Sigmoid colon (tissue), 6 donors: ENCODE measurements at regions not wholly inside any gene's neighbourhood (a gene's known extent, or its start where the extent isn't known, plus 50 kb on each side); places are given as distances from the start of the nearest gene placed in this dataset.

ENCODE experiments used
- DNase-seq: peaks from one replicate; pipeline ENCODE4 v3.0.0-alpha.2; 2019
- H3K27ac ChIP-seq, 4 donors: fragments of 200-600 bp; sonication (generic); one replicate each; pipeline ENCODE4 v1.5.1; 2016 to 2019; ENCODE audit warnings: mild to moderate bottlenecking in 1 of 4
- H3K27me3 ChIP-seq, 3 donors: fragments of 200-600 bp; sonication (generic); one replicate each; pipeline ENCODE4 v1.5.1; 2019; ENCODE audit warnings: mild to moderate bottlenecking in 1 of 3
- H3K36me3 ChIP-seq, 4 donors: fragments of 200-600 bp; sonication (generic); one replicate each; pipeline ENCODE4 v1.5.1; 2016 to 2019
- H3K4me1 ChIP-seq, 4 donors: fragments of 200-600 bp; sonication (generic); one replicate each; pipeline ENCODE4 v1.5.1; 2017 to 2019
- H3K4me3 ChIP-seq, 4 donors: fragments of 200-600 bp; sonication (generic); one replicate each; pipeline ENCODE4 v1.5.1; 2017 to 2019; ENCODE audit warnings: mild to moderate bottlenecking in 2 of 4, moderate library complexity in 1 of 4
- H3K9me3 ChIP-seq, 4 donors: fragments of 200-600 bp in 3 of 4; sonication (generic) in 3 of 4; one replicate each; pipeline versions ENCODE4 v1.5.1 to v1.6.1; 2013 to 2019
- EP300 ChIP-seq, 4 donors: sonication (generic); formaldehyde crosslinking; IDR thresholded peaks; one replicate each; pipeline ENCODE4 v1.6.1; 2017; ENCODE audit warnings: antibody characterized with exemption in 4 of 4
- POLR2A ChIP-seq, 2 donors: fragments of 450-650 bp; IDR thresholded peaks; one replicate each; pipeline ENCODE4 v1.6.1; 2016; ENCODE audit warnings: antibody characterized with exemption in 2 of 2, mild to moderate bottlenecking in 2 of 2, moderate library complexity in 2 of 2
- POLR2AphosphoS5 ChIP-seq, 4 donors: sonication (generic); formaldehyde crosslinking; IDR thresholded peaks; one replicate each; pipeline ENCODE4 v1.6.1; 2017; ENCODE audit warnings: antibody characterized with exemption in 4 of 4
- WGBS, 2 donors: extraction: QIAGEN DNeasy Blood & Tissue Kit; methylation state at CpG; one replicate each; pipeline ENCODE4 v1.1.7; 2013; 5-methylcytosine and 5-hydroxymethylcytosine counted together
- intact Hi-C: fragments of 100-400 bp; cut with DNase I; formaldehyde crosslinking; loops from one replicate; pipeline ENCODE4 v1.15.1; 2023
- TF ChIP-seq, protein P1 (sequence below), 4 experiments: fragments of 450-650 bp in 3 of 4; fragments of 200-600 bp in 1 of 4; IDR thresholded peaks; one replicate each; pipeline ENCODE4 v1.5.1; 2016 to 2019; ENCODE audit warnings: antibody characterized with exemption in 4 of 4, mild to moderate bottlenecking in 3 of 4, moderate library complexity in 2 of 4
- donor health status: healthy with polysubstance abuse.
- donor health status: healthy.

GRCh38 chr3:162034368-162034767 lies 537.8 kb downstream of the OTOL1 start:
- 78 to 85% methylated on average over 2 of the region's 2 CpGs for WGBS, 2 donors
- intact Hi-C loops, result no loop called here
- H3K27me3 ChIP-seq, result no peaks in the 10 kb centered on the region
- H3K27ac ChIP-seq, result no peak overlapping the region
- no peak overlapping the region for H3K4me3 ChIP-seq
- no peaks in the 10 kb centered on the region for H3K36me3 ChIP-seq
- H3K4me1 ChIP-seq, result no peaks in the 10 kb centered on the region
- TF ChIP-seq POLR2A (IDR thresholded peaks at IDR 0.05) (no peak), EP300 (IDR thresholded peaks at IDR 0.05) (no peak), POLR2AphosphoS5 (IDR thresholded peaks at IDR 0.05) (no peak)
- TF ChIP-seq, protein P1, sequence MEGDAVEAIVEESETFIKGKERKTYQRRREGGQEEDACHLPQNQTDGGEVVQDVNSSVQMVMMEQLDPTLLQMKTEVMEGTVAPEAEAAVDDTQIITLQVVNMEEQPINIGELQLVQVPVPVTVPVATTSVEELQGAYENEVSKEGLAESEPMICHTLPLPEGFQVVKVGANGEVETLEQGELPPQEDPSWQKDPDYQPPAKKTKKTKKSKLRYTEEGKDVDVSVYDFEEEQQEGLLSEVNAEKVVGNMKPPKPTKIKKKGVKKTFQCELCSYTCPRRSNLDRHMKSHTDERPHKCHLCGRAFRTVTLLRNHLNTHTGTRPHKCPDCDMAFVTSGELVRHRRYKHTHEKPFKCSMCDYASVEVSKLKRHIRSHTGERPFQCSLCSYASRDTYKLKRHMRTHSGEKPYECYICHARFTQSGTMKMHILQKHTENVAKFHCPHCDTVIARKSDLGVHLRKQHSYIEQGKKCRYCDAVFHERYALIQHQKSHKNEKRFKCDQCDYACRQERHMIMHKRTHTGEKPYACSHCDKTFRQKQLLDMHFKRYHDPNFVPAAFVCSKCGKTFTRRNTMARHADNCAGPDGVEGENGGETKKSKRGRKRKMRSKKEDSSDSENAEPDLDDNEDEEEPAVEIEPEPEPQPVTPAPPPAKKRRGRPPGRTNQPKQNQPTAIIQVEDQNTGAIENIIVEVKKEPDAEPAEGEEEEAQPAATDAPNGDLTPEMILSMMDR (IDR thresholded peaks at IDR 0.05), result no peak
- no peaks in the 10 kb centered on the region for H3K9me3 ChIP-seq
- DNase-seq, result no peak

- intact Hi-C loops, result no loop called here
- no peaks in the 10 kb centered on the region for H3K36me3 ChIP-seq
- WGBS, 2 donors, result 58 to 85% methylated on average over 1 of the region's 1 CpG
- H3K27me3 ChIP-seq, result no peaks in the 10 kb centered on the region
- TF ChIP-seq POLR2AphosphoS5 (IDR thresholded peaks at IDR 0.05) (no peak), POLR2A (IDR thresholded peaks at IDR 0.05) (no peak), EP300 (IDR thresholded peaks at IDR 0.05) (no peak)
- TF ChIP-seq, protein P1 (IDR thresholded peaks at IDR 0.05), result no peak
- DNase-seq, result no peak
- no peak overlapping the region for H3K27ac ChIP-seq
- H3K4me3 ChIP-seq, result no peak overlapping the region
- H3K9me3 ChIP-seq, result no peaks in the 10 kb centered on the region
- H3K4me1 ChIP-seq, result no peaks in the 10 kb centered on the region
Measured at GRCh38 chr3:162041622-162042021, 545.0 kb downstream of the OTOL1 start.

GRCh38 chr3:162052636-162053035 lies 556.0 kb downstream of the OTOL1 start:
- Histone ChIP-seq H3K27me3 (no peaks in the 10 kb centered on the region), H3K4me1 (no peaks in the 10 kb centered on the region), H3K27ac (no peak overlapping the region), H3K9me3 (no peaks in the 10 kb centered on the region), H3K36me3 (no peaks in the 10 kb centered on the region), H3K4me3 (no peak overlapping the region)
- no peak for DNase-seq
- TF ChIP-seq POLR2A (IDR thresholded peaks at IDR 0.05), result no peak
- no peak for TF ChIP-seq POLR2AphosphoS5 (IDR thresholded peaks at IDR 0.05)
- no peak for TF ChIP-seq EP300 (IDR thresholded peaks at IDR 0.05)
- TF ChIP-seq, protein P1 (IDR thresholded peaks at IDR 0.05), result no peak
- intact Hi-C loops, result no loop called here

- Histone ChIP-seq H3K9me3 (no peaks in the 10 kb centered on the region), H3K36me3 (no peaks in the 10 kb centered on the region), H3K4me3 (no peak overlapping the region), H3K4me1 (no peaks in the 10 kb centered on the region), H3K27me3 (no peaks in the 10 kb centered on the region), H3K27ac (no peak overlapping the region)
- intact Hi-C loops, result no loop called here
- 71 to 73% methylated on average over 2 of the region's 2 CpGs for WGBS, 2 donors
- TF ChIP-seq POLR2A (IDR thresholded peaks at IDR 0.05) (no peak), EP300 (IDR thresholded peaks at IDR 0.05) (no peak), POLR2AphosphoS5 (IDR thresholded peaks at IDR 0.05) (no peak)
- TF ChIP-seq, protein P1 (IDR thresholded peaks at IDR 0.05), result no peak
- no peak for DNase-seq
Measured at GRCh38 chr3:162072656-162073164, 576.1 kb downstream of the OTOL1 start.

DNA sequence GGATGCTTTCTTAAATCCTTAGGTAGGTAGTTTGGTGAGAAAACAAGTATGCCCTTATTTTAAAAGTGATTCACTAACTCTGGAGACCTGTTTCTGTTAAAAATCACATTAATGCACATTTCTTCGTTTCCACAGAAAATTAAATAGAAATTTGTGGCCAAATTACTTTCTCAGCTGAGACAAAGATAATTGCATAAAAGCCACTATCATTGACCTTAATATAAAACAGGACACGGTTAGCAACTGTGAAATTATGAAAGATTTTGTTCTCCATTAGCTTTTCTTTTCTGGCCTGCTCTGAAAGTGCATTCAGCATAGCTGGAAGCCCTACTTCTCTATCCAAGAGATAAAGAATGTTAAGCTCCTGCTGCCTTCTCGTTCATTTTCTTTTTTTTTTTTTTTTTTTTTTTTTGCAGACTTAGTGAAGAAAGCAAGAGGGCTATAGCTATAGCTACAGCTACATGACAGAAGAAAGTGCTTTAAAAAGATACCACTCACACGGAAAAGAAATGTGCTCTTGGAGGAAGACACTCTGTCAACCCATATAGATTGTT lies 576.9 kb downstream of the OTOL1 start:
- DNase-seq, result no peak
- no peak overlapping the region for H3K4me3 ChIP-seq
- H3K27me3 ChIP-seq, result no peaks in the 10 kb centered on the region
- H3K36me3 ChIP-seq, result no peaks in the 10 kb centered on the region
- TF ChIP-seq, protein P1 (IDR thresholded peaks at IDR 0.05), result no peak
- TF ChIP-seq POLR2AphosphoS5 (IDR thresholded peaks at IDR 0.05) (no peak), EP300 (IDR thresholded peaks at IDR 0.05) (no peak), POLR2A (IDR thresholded peaks at IDR 0.05) (no peak)
- no peak overlapping the region for H3K27ac ChIP-seq
- intact Hi-C loops, result no loop called here
- no peaks in the 10 kb centered on the region for H3K4me1 ChIP-seq
- WGBS, 2 donors, result 55 to 72% methylated on average over 4 of the region's 4 CpGs
- no peaks in the 10 kb centered on the region for H3K9me3 ChIP-seq
